ENCODE measurements at regions not wholly inside any gene's neighbourhood (a gene's known extent, or its start where the extent isn't known, plus 50 kb on each side); places are given as distances from the start of the nearest gene placed in this dataset.

- TF ChIP-seq POLR2AphosphoS5 (IDR thresholded peaks at IDR 0.05; ENCODE audit: insufficient read depth in 1 of 2, low read depth in 1 of 2) = no peak
- TF ChIP-seq POLR2A (IDR thresholded peaks at IDR 0.05) = no peak
- TF ChIP-seq CTCF (IDR thresholded peaks at IDR 0.05) = no peak
Observed at GRCh38 chr11:134466610-134467567, 54.8 kb upstream of the B3GAT1 start.
